Testis (tissue), 2 donors: ENCODE measurements at regions not wholly inside any gene's neighbourhood (a gene's known extent, or its start where the extent isn't known, plus 50 kb on each side); places are given as distances from the start of the nearest gene placed in this dataset.
"Not testable (repeated sequence)": the region's sequence is repeated elsewhere in the genome, so short reads cannot be mapped to it uniquely, and the experiment has no call there.

ENCODE experiments used
- DNase-seq: peaks from one replicate; pipeline ENCODE4 v3.0.0-alpha.2; 2019
- H3K27ac ChIP-seq, 2 donors: fragments of 200-600 bp; sonication (generic); one replicate each; pipeline ENCODE4 v1.5.1; 2019
- H3K27me3 ChIP-seq: fragments of 200-600 bp; sonication (generic); one replicate; pipeline ENCODE4 v1.5.1; 2019
- H3K36me3 ChIP-seq: fragments of 200-600 bp; sonication (generic); one replicate; pipeline ENCODE4 v1.5.1; 2017; ENCODE audit warnings: low read depth; ENCODE audit errors: missing control alignments
- H3K4me1 ChIP-seq: fragments of 200-600 bp; sonication (generic); one replicate; pipeline ENCODE4 v1.5.1; 2019
- H3K4me3 ChIP-seq, 2 donors: fragments of 200-600 bp; sonication (generic); one replicate each; pipeline ENCODE4 v1.5.1; 2017 to 2019
- H3K9me3 ChIP-seq: fragments of 200-600 bp; sonication (generic); one replicate; pipeline ENCODE4 v1.5.1; 2017
- CTCF ChIP-seq, 3 experiments: fragments of 450-650 bp in 2 of 3; fragments of 200-600 bp in 1 of 3; sonication (generic) in 1 of 3; IDR thresholded peaks; one replicate each; pipeline ENCODE4 v1.5.1; 2016 to 2019; ENCODE audit warnings: antibody characterized with exemption in 3 of 3, mild to moderate bottlenecking in 2 of 3, moderate library complexity in 1 of 3
- POLR2A ChIP-seq: fragments of 450-650 bp; IDR thresholded peaks from one replicate; pipeline ENCODE4 v1.6.1; 2017; ENCODE audit warnings: antibody characterized with exemption, mild to moderate bottlenecking, moderate library complexity
- WGBS, 2 donors: methylation state at CpG; one replicate each; pipeline ENCODE4 v1.1.5; 2018; 5-methylcytosine and 5-hydroxymethylcytosine counted together
- intact Hi-C: fragments of 100-400 bp; cut with DNase I; formaldehyde crosslinking; loops from one replicate; pipeline ENCODE4 v1.15.1; 2023; ENCODE audit warnings: low total_unique reads

GRCh38 chrX:30995705-30996104 is 76.1 kb downstream of the FTHL17 start:
- TF ChIP-seq POLR2A = no peak
- no peak for TF ChIP-seq CTCF (IDR thresholded peaks at IDR 0.05)
- WGBS, 2 donors = 94 to 95% methylated on average over 3 of the region's 3 CpGs
- H3K4me1 ChIP-seq = no peaks in the 10 kb centered on the region
- no peaks in the 10 kb centered on the region for H3K9me3 ChIP-seq
- intact Hi-C loops = no loop called here
- H3K36me3 ChIP-seq = no peaks in the 10 kb centered on the region
- no peak for DNase-seq
- H3K4me3 ChIP-seq = no peak overlapping the region
- no peaks in the 10 kb centered on the region for H3K27me3 ChIP-seq
- no peak overlapping the region for H3K27ac ChIP-seq

GRCh38 chrX:30995060-30995700 is 76.7 kb downstream of the FTHL17 start:
- WGBS, 2 donors = 86 to 94% methylated on average over 1 of the region's 1 CpG
- H3K9me3 ChIP-seq = no peaks in the 10 kb centered on the region
- TF ChIP-seq POLR2A (no peak), CTCF (IDR thresholded peaks at IDR 0.05) (no peak)

GRCh38 chrX:30994018-30994417 is 77.8 kb downstream of the FTHL17 start:
- H3K4me1 ChIP-seq, H3K9me3 ChIP-seq, intact Hi-C loops, H3K27me3 ChIP-seq, H3K4me3 ChIP-seq, DNase-seq, H3K36me3 ChIP-seq, H3K27ac ChIP-seq: not testable (repeated sequence)
- WGBS, 2 donors = 85 to 91% methylated on average over 1 of the region's 1 CpG

More at GRCh38 chrX:30995060-30995700, 76.7 kb downstream of the FTHL17 start:
- Histone ChIP-seq H3K27me3 (no peaks in the 10 kb centered on the region), H3K27ac (no peak overlapping the region), H3K36me3 (no peaks in the 10 kb centered on the region), H3K4me3 (no peak overlapping the region), H3K4me1 (no peaks in the 10 kb centered on the region)
- DNase-seq = no peak
- intact Hi-C loops = no loop called here

- no peaks in the 10 kb centered on the region for H3K36me3 ChIP-seq
- peak; percentile 15 for DNase-seq
- 34 to 39% methylated on average over 4 of the region's 4 CpGs for WGBS, 2 donors
- intact Hi-C loops = no loop called here
- H3K4me3 ChIP-seq = no peak overlapping the region
- H3K27ac ChIP-seq = no peak overlapping the region
- H3K4me1 ChIP-seq = no peaks in the 10 kb centered on the region
- TF ChIP-seq CTCF (IDR thresholded peaks at IDR 0.05) (no peak), POLR2A (no peak)
- no peaks in the 10 kb centered on the region for H3K27me3 ChIP-seq
- no peaks in the 10 kb centered on the region for H3K9me3 ChIP-seq
Observed at GRCh38 chrX:30992381-30992904, 79.4 kb downstream of the FTHL17 start.

DNA sequence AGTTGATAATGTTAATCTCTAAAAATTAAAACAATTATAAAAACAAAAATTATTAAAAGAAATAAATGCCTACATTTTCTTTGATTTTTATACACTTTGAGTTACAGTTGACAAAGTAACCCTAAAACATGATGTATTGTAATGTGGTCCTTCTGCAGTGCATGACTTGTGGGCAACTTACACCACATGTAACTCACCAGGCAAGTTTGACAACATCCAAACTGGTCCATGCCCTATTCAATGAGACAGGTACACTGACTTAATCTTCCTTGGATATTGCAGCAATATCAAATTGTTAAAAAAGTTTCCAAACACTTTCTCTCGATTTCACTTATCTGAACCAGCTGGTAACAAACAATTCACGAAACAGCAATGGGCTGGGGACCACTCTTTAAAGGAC is 81.5 kb downstream of the FTHL17 start:
- no peaks in the 10 kb centered on the region for H3K27me3 ChIP-seq
- no peaks in the 10 kb centered on the region for H3K36me3 ChIP-seq
- no peaks in the 10 kb centered on the region for H3K9me3 ChIP-seq
- WGBS, 2 donors = 67 to 73% methylated on average over 2 of the region's 2 CpGs
- H3K4me3 ChIP-seq = no peak overlapping the region
- intact Hi-C loops = no loop called here
- H3K4me1 ChIP-seq = no peaks in the 10 kb centered on the region
- no peak for DNase-seq
- TF ChIP-seq POLR2A = no peak
- no peak for TF ChIP-seq CTCF (IDR thresholded peaks at IDR 0.05)
- no peak overlapping the region for H3K27ac ChIP-seq
